BJ (cell line): ENCODE measurements at regions not wholly inside any gene's neighbourhood (a gene's known extent, or its start where the extent isn't known, plus 50 kb on each side); places are given as distances from the start of the nearest gene placed in this dataset.

Source experiments
- CTCF ChIA-PET: fragments of 350-600 bp; formaldehyde crosslinking; extraction: SDS; loops from one replicate; lab custom pipeline; 2021; ENCODE audit warnings: antibody characterized with exemption, inconsistent platforms; lab: Yijun Ruan, JAX
- POLR2A ChIA-PET: fragments of 300-600 bp; sonication (Branson Sonifier 250); formaldehyde crosslinking; extraction: SDS; loops from one replicate; lab custom pipeline; 2021; ENCODE audit warnings: antibody characterized with exemption; lab: Charles Lee
- DNase-seq: peaks from one replicate; pipeline ENCODE4 v3.0.0-alpha.2; 2011; ENCODE audit warnings: low read depth
- H3K27me3 ChIP-seq: 2 replicates; pipeline ENCODE4 v1.6.0; 2011; ENCODE audit warnings: low read length; ENCODE audit not compliant: control insufficient read depth, insufficient read depth
- H3K36me3 ChIP-seq: 2 replicates; pipeline ENCODE4 v1.5.1; 2011; ENCODE audit warnings: low read length; ENCODE audit not compliant: control insufficient read depth, insufficient read depth
- H3K4me3 ChIP-seq: 2 replicates; pipeline ENCODE4 v1.5.1; 2011; ENCODE audit warnings: low read depth, mild to moderate bottlenecking, control low read depth, low read length
- TF ChIP-seq, protein P1 (sequence below): IDR thresholded peaks from 2 replicates; pipeline ENCODE4 v1.5.1; 2011; ENCODE audit warnings: low read depth, mild to moderate bottlenecking, control low read depth, inconsistent platforms, low read length, moderate library complexity; ENCODE audit not compliant: insufficient read depth

DNA sequence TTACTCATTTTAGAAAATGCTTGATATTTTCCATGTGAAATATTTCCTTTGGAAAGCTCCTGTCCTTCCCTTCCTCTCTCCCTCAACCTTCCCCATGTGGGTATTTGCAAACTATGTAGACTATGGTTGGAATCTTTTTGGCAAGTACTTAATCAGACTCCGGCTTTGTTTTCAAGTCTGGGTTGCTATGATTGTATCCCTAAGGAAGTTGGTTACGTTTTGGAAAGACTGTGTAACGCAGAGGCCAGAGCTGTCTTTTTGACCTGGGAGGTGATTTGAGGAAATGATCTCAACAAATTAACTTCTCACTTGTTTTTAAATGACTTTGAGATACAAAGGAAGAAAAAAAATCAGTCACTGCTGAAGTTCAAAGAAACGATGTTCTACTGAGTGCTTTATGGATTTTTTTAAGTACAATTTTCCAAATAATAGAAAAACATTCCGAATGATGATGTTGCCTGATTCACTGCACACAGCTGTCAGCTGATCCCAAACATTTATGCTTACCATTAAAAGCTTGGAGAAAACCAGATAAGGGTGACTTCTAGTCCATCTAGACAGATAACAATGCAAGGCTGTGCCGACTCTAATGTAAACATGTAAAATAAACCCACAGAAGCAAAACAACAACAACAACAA, 145.5 kb upstream of the CELF2 start:
- TF ChIP-seq, protein P1, sequence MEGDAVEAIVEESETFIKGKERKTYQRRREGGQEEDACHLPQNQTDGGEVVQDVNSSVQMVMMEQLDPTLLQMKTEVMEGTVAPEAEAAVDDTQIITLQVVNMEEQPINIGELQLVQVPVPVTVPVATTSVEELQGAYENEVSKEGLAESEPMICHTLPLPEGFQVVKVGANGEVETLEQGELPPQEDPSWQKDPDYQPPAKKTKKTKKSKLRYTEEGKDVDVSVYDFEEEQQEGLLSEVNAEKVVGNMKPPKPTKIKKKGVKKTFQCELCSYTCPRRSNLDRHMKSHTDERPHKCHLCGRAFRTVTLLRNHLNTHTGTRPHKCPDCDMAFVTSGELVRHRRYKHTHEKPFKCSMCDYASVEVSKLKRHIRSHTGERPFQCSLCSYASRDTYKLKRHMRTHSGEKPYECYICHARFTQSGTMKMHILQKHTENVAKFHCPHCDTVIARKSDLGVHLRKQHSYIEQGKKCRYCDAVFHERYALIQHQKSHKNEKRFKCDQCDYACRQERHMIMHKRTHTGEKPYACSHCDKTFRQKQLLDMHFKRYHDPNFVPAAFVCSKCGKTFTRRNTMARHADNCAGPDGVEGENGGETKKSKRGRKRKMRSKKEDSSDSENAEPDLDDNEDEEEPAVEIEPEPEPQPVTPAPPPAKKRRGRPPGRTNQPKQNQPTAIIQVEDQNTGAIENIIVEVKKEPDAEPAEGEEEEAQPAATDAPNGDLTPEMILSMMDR: no peak
- POLR2A ChIA-PET: no interaction called here
- no peaks in the 10 kb centered on the region for H3K27me3 ChIP-seq
- H3K36me3 ChIP-seq: no peaks in the 10 kb centered on the region
- peak; percentile 96 for DNase-seq
- no peak overlapping the region for H3K4me3 ChIP-seq
- CTCF ChIA-PET: no interaction called here

DNA sequence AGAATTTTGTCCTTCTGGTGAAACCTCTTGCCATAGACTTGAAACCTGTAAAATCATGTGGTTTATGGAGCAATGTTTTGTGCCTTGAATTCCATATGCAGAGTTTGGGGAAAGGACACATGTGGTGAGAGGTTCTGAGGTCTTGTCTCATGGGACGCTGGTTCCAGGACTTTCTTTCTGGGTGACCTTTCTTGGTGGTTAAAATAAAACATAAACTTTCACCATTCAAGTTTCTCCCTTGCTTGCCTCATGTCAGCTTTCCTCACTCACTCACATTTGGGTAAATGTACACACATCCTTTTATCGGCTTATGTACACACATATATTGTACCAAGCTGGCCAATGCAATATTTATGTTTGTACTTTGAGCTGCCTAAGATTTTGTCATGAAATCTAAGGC, 144.9 kb upstream of the CELF2 start:
- Histone ChIP-seq H3K36me3 (no peaks in the 10 kb centered on the region), H3K4me3 (no peak overlapping the region), H3K27me3 (no peaks in the 10 kb centered on the region)
- no peak for DNase-seq
- TF ChIP-seq, protein P1: no peak
- ChIA-PET POLR2A (no interaction called here), CTCF (no interaction called here)

GRCh38 chr10:10873289-10873688, 144.4 kb upstream of the CELF2 start:
- ChIA-PET POLR2A (no interaction called here), CTCF (no interaction called here)
- Histone ChIP-seq H3K27me3 (no peaks in the 10 kb centered on the region), H3K36me3 (no peaks in the 10 kb centered on the region), H3K4me3 (no peak overlapping the region)
- TF ChIP-seq, protein P1: no peak
- no peak for DNase-seq

- H3K27me3 ChIP-seq: no peaks in the 10 kb centered on the region
- no peaks in the 10 kb centered on the region for H3K36me3 ChIP-seq
- H3K4me3 ChIP-seq: no peak overlapping the region
- TF ChIP-seq, protein P1: no peak
- ChIA-PET POLR2A (no interaction called here), CTCF (no interaction called here)
- DNase-seq: no peak
These were observed 143.8 kb upstream of the CELF2 start for GRCh38 chr10:10873915-10874314.

GRCh38 chr10:10878963-10879362, 138.7 kb upstream of the CELF2 start:
- no peak for DNase-seq
- TF ChIP-seq, protein P1: no peak
- ChIA-PET POLR2A (no interaction called here), CTCF (no interaction called here)
- no peaks in the 10 kb centered on the region for H3K36me3 ChIP-seq
- no peaks in the 10 kb centered on the region for H3K27me3 ChIP-seq
- H3K4me3 ChIP-seq: no peak overlapping the region
